Neural progenitor cell (in vitro differentiated cells): ENCODE measurements at regions not wholly inside any gene's neighbourhood (a gene's known extent, or its start where the extent isn't known, plus 50 kb on each side); places are given as distances from the start of the nearest gene placed in this dataset.

Experiments
- EZH2 ChIP-seq: fragments of 200-600 bp; sonication (generic); IDR thresholded peaks from 2 replicates; pipeline ENCODE4 v1.6.1; 2017; ENCODE audit warnings: antibody characterized with exemption, mild to moderate bottlenecking, moderate library complexity
- EZH2phosphoT487 ChIP-seq: fragments of 200-600 bp; sonication (generic); IDR thresholded peaks from 2 replicates; pipeline ENCODE4 v1.6.1; 2017; ENCODE audit warnings: antibody characterized with exemption
- TF ChIP-seq, protein P1 (sequence below): fragments of 200-600 bp; sonication (generic); IDR thresholded peaks from 2 replicates; pipeline ENCODE4 v1.5.1; 2017; ENCODE audit warnings: antibody characterized with exemption, mild to moderate bottlenecking

DNA sequence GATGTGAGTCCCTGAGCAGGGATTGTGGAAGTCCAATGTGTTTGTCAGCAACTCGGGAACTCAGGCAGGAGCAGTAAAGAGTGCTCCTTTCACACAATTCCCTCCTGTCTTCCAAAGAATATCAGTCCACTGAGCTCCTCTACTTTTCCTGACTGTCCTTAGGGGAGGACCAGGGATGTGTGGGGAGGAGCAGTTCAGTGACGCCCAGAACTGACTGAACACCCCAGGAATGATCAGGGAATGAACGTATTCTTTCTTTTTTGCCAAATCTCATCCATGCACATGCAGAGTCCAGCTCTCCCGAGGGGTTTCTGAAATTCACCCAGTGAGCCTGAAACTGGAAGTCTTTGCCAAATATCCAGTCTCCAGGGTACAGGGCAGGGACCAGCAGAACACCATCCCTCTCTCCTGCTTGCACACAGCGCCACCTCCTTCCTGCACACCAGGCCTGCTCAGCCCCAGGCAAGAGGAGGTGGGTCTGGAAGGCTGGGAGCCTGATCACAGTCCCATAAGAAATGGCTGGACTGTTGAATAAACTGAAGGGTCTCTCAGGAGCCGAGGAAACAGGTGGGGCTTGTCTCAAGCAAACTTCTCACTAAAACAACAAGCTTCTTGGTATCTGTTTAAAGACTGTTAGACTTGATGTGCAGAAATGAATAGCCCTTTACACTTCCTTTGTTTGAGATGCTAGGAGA lies 294.7 kb downstream of the C7orf25 start:
- TF ChIP-seq, protein P1, sequence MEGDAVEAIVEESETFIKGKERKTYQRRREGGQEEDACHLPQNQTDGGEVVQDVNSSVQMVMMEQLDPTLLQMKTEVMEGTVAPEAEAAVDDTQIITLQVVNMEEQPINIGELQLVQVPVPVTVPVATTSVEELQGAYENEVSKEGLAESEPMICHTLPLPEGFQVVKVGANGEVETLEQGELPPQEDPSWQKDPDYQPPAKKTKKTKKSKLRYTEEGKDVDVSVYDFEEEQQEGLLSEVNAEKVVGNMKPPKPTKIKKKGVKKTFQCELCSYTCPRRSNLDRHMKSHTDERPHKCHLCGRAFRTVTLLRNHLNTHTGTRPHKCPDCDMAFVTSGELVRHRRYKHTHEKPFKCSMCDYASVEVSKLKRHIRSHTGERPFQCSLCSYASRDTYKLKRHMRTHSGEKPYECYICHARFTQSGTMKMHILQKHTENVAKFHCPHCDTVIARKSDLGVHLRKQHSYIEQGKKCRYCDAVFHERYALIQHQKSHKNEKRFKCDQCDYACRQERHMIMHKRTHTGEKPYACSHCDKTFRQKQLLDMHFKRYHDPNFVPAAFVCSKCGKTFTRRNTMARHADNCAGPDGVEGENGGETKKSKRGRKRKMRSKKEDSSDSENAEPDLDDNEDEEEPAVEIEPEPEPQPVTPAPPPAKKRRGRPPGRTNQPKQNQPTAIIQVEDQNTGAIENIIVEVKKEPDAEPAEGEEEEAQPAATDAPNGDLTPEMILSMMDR, result no peak
- TF ChIP-seq EZH2 (no peak), EZH2phosphoT487 (no peak)
